ENCODE measurements at regions not wholly inside any gene's neighbourhood (a gene's known extent, or its start where the extent isn't known, plus 50 kb on each side); places are given as distances from the start of the nearest gene placed in this dataset.
"Not testable (repeated sequence)": the region's sequence is repeated elsewhere in the genome, so short reads cannot be mapped to it uniquely, and the experiment has no call there.

- no peaks in the 10 kb centered on the region for H3K36me3 Mint-ChIP-seq
- no peak overlapping the region for H3K4me3 Mint-ChIP-seq
- ATAC-seq (no peak), DNase-seq (no peak)
- no peaks in the 10 kb centered on the region for H3K4me1 Mint-ChIP-seq
- CTCF ChIA-PET, result no interaction called here
- H3K27me3 Mint-ChIP-seq, result peaks cover 6% of the 10 kb centered on the region
- H3K27ac Mint-ChIP-seq, result no peak overlapping the region
- peaks cover 2% of the 10 kb centered on the region for H3K9me3 Mint-ChIP-seq (ENCODE audit: low read depth)
Observed at GRCh38 chr6:156598855-156599180, 178.4 kb upstream of the ARID1B start.

GRCh38 chr6:156598071-156598854, 178.9 kb upstream of the ARID1B start:
- DNase-seq (no peak), ATAC-seq (no peak)
- H3K36me3 Mint-ChIP-seq, result no peaks in the 10 kb centered on the region
- CTCF ChIA-PET, result no interaction called here
- H3K9me3 Mint-ChIP-seq (ENCODE audit: low read depth), result no peaks in the 10 kb centered on the region
- H3K4me3 Mint-ChIP-seq, result no peak overlapping the region
- no peak overlapping the region for H3K27ac Mint-ChIP-seq
- H3K27me3 Mint-ChIP-seq, result peaks cover 6% of the 10 kb centered on the region
- H3K4me1 Mint-ChIP-seq, result no peaks in the 10 kb centered on the region

GRCh38 chr6:156597095-156597494, 180.1 kb upstream of the ARID1B start:
- H3K36me3 Mint-ChIP-seq, result no peaks in the 10 kb centered on the region

GRCh38 chr6:156595476-156595875, 181.7 kb upstream of the ARID1B start:
- Mint-ChIP-seq H3K9me3 (ENCODE audit: low read depth) (no peaks in the 10 kb centered on the region), H3K36me3 (no peaks in the 10 kb centered on the region), H3K4me3 (no peak overlapping the region), H3K27me3 (peaks cover 16% of the 10 kb centered on the region), H3K27ac (no peak overlapping the region), H3K4me1 (no peaks in the 10 kb centered on the region)
- DNase-seq, result no peak
- CTCF ChIA-PET, result no interaction called here
- no peak for ATAC-seq

More at GRCh38 chr6:156597095-156597494, 180.1 kb upstream of the ARID1B start:
- Mint-ChIP-seq H3K4me1 (no peaks in the 10 kb centered on the region), H3K4me3 (no peak overlapping the region), H3K27ac (no peak overlapping the region), H3K27me3 (peaks cover 10% of the 10 kb centered on the region), H3K9me3 (ENCODE audit: low read depth) (no peaks in the 10 kb centered on the region)
- DNase-seq, result no peak
- CTCF ChIA-PET, result no interaction called here
- ATAC-seq, result no peak

GRCh38 chr6:156593893-156594292, 183.3 kb upstream of the ARID1B start:
- DNase-seq (no peak), ATAC-seq (no peak)
- Mint-ChIP-seq H3K36me3 (no peaks in the 10 kb centered on the region), H3K4me3 (no peak overlapping the region), H3K27ac (no peak overlapping the region), H3K27me3 (peaks cover 19% of the 10 kb centered on the region), H3K4me1 (no peaks in the 10 kb centered on the region), H3K9me3 (ENCODE audit: low read depth) (no peaks in the 10 kb centered on the region)
- CTCF ChIA-PET, result interaction anchor here (0.6 kb wide), 1 partner anchor 315 kb away, joined by 4 read pairs; no protein-coding TSS in a partner anchor

GRCh38 chr6:156593127-156593526, 184.1 kb upstream of the ARID1B start:
- DNase-seq, result no peak
- Mint-ChIP-seq H3K27ac (no peak overlapping the region), H3K9me3 (ENCODE audit: low read depth) (no peaks in the 10 kb centered on the region), H3K4me1 (no peaks in the 10 kb centered on the region), H3K27me3 (peaks cover 17% of the 10 kb centered on the region), H3K4me3 (no peak overlapping the region), H3K36me3 (no peaks in the 10 kb centered on the region)
- no peak for ATAC-seq
- CTCF ChIA-PET, result interaction anchor here (0.6 kb wide), 1 partner anchor 314 kb away, joined by 4 read pairs; no protein-coding TSS in a partner anchor

- no peak overlapping the region for H3K27ac Mint-ChIP-seq
- no peaks in the 10 kb centered on the region for H3K9me3 Mint-ChIP-seq (ENCODE audit: low read depth)
- no peak for ATAC-seq
- DNase-seq, result no peak
- no peak overlapping the region for H3K4me3 Mint-ChIP-seq
- peaks cover 17% of the 10 kb centered on the region for H3K27me3 Mint-ChIP-seq
- H3K4me1 Mint-ChIP-seq, result no peaks in the 10 kb centered on the region
- CTCF ChIA-PET, result no interaction called here
- no peaks in the 10 kb centered on the region for H3K36me3 Mint-ChIP-seq
Observed at GRCh38 chr6:156590482-156590881, 186.7 kb upstream of the ARID1B start.

- Mint-ChIP-seq H3K4me1 (no peaks in the 10 kb centered on the region), H3K36me3 (no peaks in the 10 kb centered on the region), H3K9me3 (ENCODE audit: low read depth) (no peaks in the 10 kb centered on the region), H3K27me3 (peaks cover 22% of the 10 kb centered on the region), H3K27ac (no peak overlapping the region), H3K4me3 (no peak overlapping the region)
- ATAC-seq, result no peak
- CTCF ChIA-PET, result interaction anchor here (0.5 kb wide), 1 partner anchor 1256 kb away, joined by 5 read pairs; no protein-coding TSS in a partner anchor
- no peak for DNase-seq
Observed at GRCh38 chr6:156589281-156589680, 187.9 kb upstream of the ARID1B start.

GRCh38 chr6:156587751-156588301, 189.4 kb upstream of the ARID1B start:
- no peak for ATAC-seq
- H3K27me3 Mint-ChIP-seq, result peaks cover 19% of the 10 kb centered on the region
- H3K9me3 Mint-ChIP-seq (ENCODE audit: low read depth), result no peaks in the 10 kb centered on the region
- H3K4me3 Mint-ChIP-seq, result no peak overlapping the region
- H3K27ac Mint-ChIP-seq, result no peak overlapping the region
- DNase-seq, result no peak
- H3K36me3 Mint-ChIP-seq, result no peaks in the 10 kb centered on the region
- CTCF ChIA-PET, result no interaction called here
- no peaks in the 10 kb centered on the region for H3K4me1 Mint-ChIP-seq

GRCh38 chr6:156587071-156587470, 190.1 kb upstream of the ARID1B start:
- ATAC-seq (no peak), DNase-seq (no peak)
- Mint-ChIP-seq H3K4me3 (no peak overlapping the region), H3K9me3 (ENCODE audit: low read depth) (no peaks in the 10 kb centered on the region), H3K36me3 (no peaks in the 10 kb centered on the region), H3K27ac (no peak overlapping the region), H3K27me3 (peaks cover 15% of the 10 kb centered on the region), H3K4me1 (no peaks in the 10 kb centered on the region)
- CTCF ChIA-PET, result no interaction called here

GRCh38 chr6:156585859-156586258, 191.3 kb upstream of the ARID1B start:
- no peak overlapping the region for H3K4me3 Mint-ChIP-seq
- H3K27ac Mint-ChIP-seq, result no peak overlapping the region
- ATAC-seq (no peak), DNase-seq (no peak)
- H3K27me3 Mint-ChIP-seq, result peaks cover 13% of the 10 kb centered on the region
- no peaks in the 10 kb centered on the region for H3K4me1 Mint-ChIP-seq
- CTCF ChIA-PET, result no interaction called here
- H3K9me3 Mint-ChIP-seq (ENCODE audit: low read depth), result no peaks in the 10 kb centered on the region
- H3K36me3 Mint-ChIP-seq, result no peaks in the 10 kb centered on the region

- H3K27me3 Mint-ChIP-seq; H3K4me3 Mint-ChIP-seq; H3K4me1 Mint-ChIP-seq; H3K9me3 Mint-ChIP-seq (ENCODE audit: low read depth); H3K27ac Mint-ChIP-seq; ATAC-seq; CTCF ChIA-PET; H3K36me3 Mint-ChIP-seq; DNase-seq: not testable (repeated sequence)
Observed at GRCh38 chr6:156584121-156584520, 193.1 kb upstream of the ARID1B start.

GRCh38 chr6:156583083-156583482, 194.1 kb upstream of the ARID1B start:
- H3K4me1 Mint-ChIP-seq, result no peaks in the 10 kb centered on the region
- no peaks in the 10 kb centered on the region for H3K9me3 Mint-ChIP-seq (ENCODE audit: low read depth)
- CTCF ChIA-PET, result no interaction called here
- H3K27me3 Mint-ChIP-seq, result peaks cover 9% of the 10 kb centered on the region
- H3K4me3 Mint-ChIP-seq, result no peak overlapping the region
- ATAC-seq (no peak), DNase-seq (no peak)
- no peak overlapping the region for H3K27ac Mint-ChIP-seq
- H3K36me3 Mint-ChIP-seq, result no peaks in the 10 kb centered on the region

- no peaks in the 10 kb centered on the region for H3K36me3 Mint-ChIP-seq
- H3K9me3 Mint-ChIP-seq (ENCODE audit: low read depth), result no peaks in the 10 kb centered on the region
- peaks cover 9% of the 10 kb centered on the region for H3K27me3 Mint-ChIP-seq
- H3K27ac Mint-ChIP-seq, result no peak overlapping the region
- H3K4me1 Mint-ChIP-seq, result no peaks in the 10 kb centered on the region
- H3K4me3 Mint-ChIP-seq, result no peak overlapping the region
- CTCF ChIA-PET, result interaction anchor here (1.1 kb wide), 1 partner anchor 18 kb away, joined by 4 read pairs; no protein-coding TSS in a partner anchor
- DNase-seq (no peak), ATAC-seq (no peak)
Observed at GRCh38 chr6:156582509-156582992, 194.6 kb upstream of the ARID1B start.

All from activated CD8-positive, alpha-beta memory T cell treated with anti-CD3 and anti-CD28 coated beads, Interleukin-2, amount 10 ng/mL, durations not matched to agents 7 days and 5 days (primary cell).